Breast epithelium (tissue), 3 donors: ENCODE measurements at regions not wholly inside any gene's neighbourhood (a gene's known extent, or its start where the extent isn't known, plus 50 kb on each side); places are given as distances from the start of the nearest gene placed in this dataset.

ENCODE experiments used
- CTCF ChIP-seq, 3 donors: fragments of 450-650 bp; IDR thresholded peaks; one replicate each; pipeline ENCODE4 v1.5.1; 2016 to 2017; ENCODE audit warnings: antibody characterized with exemption in 3 of 3, mild to moderate bottlenecking in 3 of 3, moderate library complexity in 3 of 3
- POLR2A ChIP-seq: fragments of 450-650 bp; IDR thresholded peaks from one replicate; pipeline ENCODE4 v1.6.1; 2016; ENCODE audit warnings: antibody characterized with exemption, mild to moderate bottlenecking, moderate library complexity

DNA sequence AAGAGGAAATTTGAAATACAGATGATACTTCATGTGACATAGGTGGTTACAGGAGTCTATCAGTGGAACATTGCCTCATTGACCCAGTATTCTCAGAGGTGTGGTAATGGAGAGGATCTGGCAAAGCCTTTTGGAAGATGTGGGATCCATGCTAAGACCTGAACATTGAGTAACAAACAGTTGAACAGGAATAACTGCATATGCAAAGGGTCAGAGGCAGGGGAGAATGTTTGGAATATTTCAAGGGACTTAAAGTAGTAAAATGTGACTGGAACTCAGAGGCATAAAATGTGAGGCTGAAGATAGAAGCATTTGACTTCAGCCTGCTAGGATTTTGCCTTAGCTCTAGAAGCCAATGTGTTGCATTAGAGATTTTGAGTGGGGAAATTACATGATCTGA, 300.2 kb upstream of the ETAA1 start:
- no peak for TF ChIP-seq CTCF (IDR thresholded peaks at IDR 0.05)
- no peak for TF ChIP-seq POLR2A
